ENCODE measurements at regions not wholly inside any gene's neighbourhood (a gene's known extent, or its start where the extent isn't known, plus 50 kb on each side); places are given as distances from the start of the nearest gene placed in this dataset.

- TF ChIP-seq, protein P1, sequence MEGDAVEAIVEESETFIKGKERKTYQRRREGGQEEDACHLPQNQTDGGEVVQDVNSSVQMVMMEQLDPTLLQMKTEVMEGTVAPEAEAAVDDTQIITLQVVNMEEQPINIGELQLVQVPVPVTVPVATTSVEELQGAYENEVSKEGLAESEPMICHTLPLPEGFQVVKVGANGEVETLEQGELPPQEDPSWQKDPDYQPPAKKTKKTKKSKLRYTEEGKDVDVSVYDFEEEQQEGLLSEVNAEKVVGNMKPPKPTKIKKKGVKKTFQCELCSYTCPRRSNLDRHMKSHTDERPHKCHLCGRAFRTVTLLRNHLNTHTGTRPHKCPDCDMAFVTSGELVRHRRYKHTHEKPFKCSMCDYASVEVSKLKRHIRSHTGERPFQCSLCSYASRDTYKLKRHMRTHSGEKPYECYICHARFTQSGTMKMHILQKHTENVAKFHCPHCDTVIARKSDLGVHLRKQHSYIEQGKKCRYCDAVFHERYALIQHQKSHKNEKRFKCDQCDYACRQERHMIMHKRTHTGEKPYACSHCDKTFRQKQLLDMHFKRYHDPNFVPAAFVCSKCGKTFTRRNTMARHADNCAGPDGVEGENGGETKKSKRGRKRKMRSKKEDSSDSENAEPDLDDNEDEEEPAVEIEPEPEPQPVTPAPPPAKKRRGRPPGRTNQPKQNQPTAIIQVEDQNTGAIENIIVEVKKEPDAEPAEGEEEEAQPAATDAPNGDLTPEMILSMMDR (IDR thresholded peaks at IDR 0.05; ENCODE audit: insufficient read depth, low read depth, low read length) = no peak
- TF ChIP-seq EZH2 (IDR thresholded peaks at IDR 0.05; ENCODE audit: insufficient read depth, low read length) = no peak
These were observed 570.7 kb downstream of the CAAP1 start for GRCh38 chr9:26321935-26322334.
